ENCODE measurements at regions not wholly inside any gene's neighbourhood (a gene's known extent, or its start where the extent isn't known, plus 50 kb on each side); places are given as distances from the start of the nearest gene placed in this dataset.

- no peaks in the 10 kb centered on the region for H3K4me1 ChIP-seq (replicated peaks in 1 of 2)
- no peak overlapping the region for H3K27ac ChIP-seq
- intact Hi-C loops (cut with DNase I) = no loop called here
- H3K4me3 ChIP-seq = no peak overlapping the region
- no peaks in the 10 kb centered on the region for H3K9me3 ChIP-seq (replicated peaks in 1 of 3)
- DNase-seq = no peak
- TF ChIP-seq CTCF (IDR thresholded peaks at IDR 0.05) (no peak), POLR2A (IDR thresholded peaks at IDR 0.05) (no peak)
- H3K27me3 ChIP-seq = no peaks in the 10 kb centered on the region
- no peaks in the 10 kb centered on the region for H3K36me3 ChIP-seq (replicated peaks in 1 of 2)
These were observed 228.6 kb upstream of the CMC1 start for GRCh38 chr3:28012830-28013229.

- no peak for TF ChIP-seq CTCF (IDR thresholded peaks at IDR 0.05)
- no peak for TF ChIP-seq POLR2A (IDR thresholded peaks at IDR 0.05)
- H3K9me3 ChIP-seq (replicated peaks in 1 of 3) = no peaks in the 10 kb centered on the region
- no peaks in the 10 kb centered on the region for H3K27me3 ChIP-seq
- no peak overlapping the region for H3K27ac ChIP-seq
- no peaks in the 10 kb centered on the region for H3K4me1 ChIP-seq (replicated peaks in 1 of 2)
- 65 to 82% (median 76%) methylated on average over 5 to 6 of the region's 6 CpGs for WGBS, 4 donors
- no peaks in the 10 kb centered on the region for H3K36me3 ChIP-seq (replicated peaks in 1 of 2)
- DNase-seq = no peak
- intact Hi-C loops (cut with DNase I) = no loop called here
- no peak overlapping the region for H3K4me3 ChIP-seq
These were observed 227.4 kb upstream of the CMC1 start for GRCh38 chr3:28013864-28014473.

- 68 to 77% (median 72%) methylated on average over 11 of the region's 11 CpGs for WGBS, 4 donors
- Histone ChIP-seq H3K4me3 (no peak overlapping the region), H3K4me1 (replicated peaks in 1 of 2) (no peaks in the 10 kb centered on the region), H3K27me3 (no peaks in the 10 kb centered on the region), H3K27ac (no peak overlapping the region), H3K9me3 (replicated peaks in 1 of 3) (no peaks in the 10 kb centered on the region), H3K36me3 (replicated peaks in 1 of 2) (no peaks in the 10 kb centered on the region)
- DNase-seq = no peak
- TF ChIP-seq POLR2A (IDR thresholded peaks at IDR 0.05) = no peak
- TF ChIP-seq CTCF (IDR thresholded peaks at IDR 0.05) = no peak
- intact Hi-C loops (cut with DNase I) = no loop called here
These were observed 222.3 kb upstream of the CMC1 start for GRCh38 chr3:28018925-28019718.

- H3K4me3 ChIP-seq = no peak overlapping the region
- H3K9me3 ChIP-seq (replicated peaks in 1 of 3) = no peaks in the 10 kb centered on the region
- H3K4me1 ChIP-seq (replicated peaks in 1 of 2) = no peaks in the 10 kb centered on the region
- TF ChIP-seq CTCF (IDR thresholded peaks at IDR 0.05) (no peak), POLR2A (IDR thresholded peaks at IDR 0.05) (no peak)
- DNase-seq = no peak
- H3K27me3 ChIP-seq = no peaks in the 10 kb centered on the region
- intact Hi-C loops (cut with DNase I) = no loop called here
- H3K36me3 ChIP-seq (replicated peaks in 1 of 2) = no peaks in the 10 kb centered on the region
- no peak overlapping the region for H3K27ac ChIP-seq
These were observed 221.7 kb upstream of the CMC1 start for GRCh38 chr3:28019740-28020139.

All from adrenal gland (tissue), 9 donors.